ENCODE measurements at regions not wholly inside any gene's neighbourhood (a gene's known extent, or its start where the extent isn't known, plus 50 kb on each side); places are given as distances from the start of the nearest gene placed in this dataset.

DNA sequence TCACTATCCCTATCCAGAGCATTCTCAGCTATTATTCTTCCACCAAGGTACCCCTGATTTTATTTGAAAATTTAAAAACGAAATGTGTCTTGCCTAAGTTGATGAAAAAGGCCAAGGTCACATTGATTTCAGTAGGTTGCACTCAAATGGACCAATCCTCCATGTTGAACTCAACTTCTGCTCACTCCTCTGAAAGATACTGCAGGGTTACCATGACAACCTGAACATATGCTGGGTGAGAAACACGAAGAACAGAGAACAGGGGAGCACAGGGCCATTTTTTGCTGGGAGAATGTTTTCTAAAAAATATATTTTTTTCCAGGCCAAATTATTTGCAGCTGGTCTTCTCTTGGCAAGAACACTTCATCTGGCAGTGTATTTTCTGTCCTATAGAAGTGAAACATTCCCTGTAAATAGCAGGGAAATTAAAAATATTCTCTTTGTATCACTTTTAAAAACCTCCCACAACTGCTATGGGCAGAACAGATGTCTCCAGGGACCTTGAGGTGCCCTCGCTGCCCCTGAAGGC, 215.9 kb downstream of the NXNL2 start:
- no peak for ATAC-seq
- no peaks in the 10 kb centered on the region for H3K36me3 ChIP-seq (replicated peaks in 1 of 2; ENCODE audit: insufficient read depth in 1 of 2, low read depth in 2 of 2)
- no peak for TF ChIP-seq POLR2A (IDR thresholded peaks at IDR 0.05)
- TF ChIP-seq, protein P1, sequence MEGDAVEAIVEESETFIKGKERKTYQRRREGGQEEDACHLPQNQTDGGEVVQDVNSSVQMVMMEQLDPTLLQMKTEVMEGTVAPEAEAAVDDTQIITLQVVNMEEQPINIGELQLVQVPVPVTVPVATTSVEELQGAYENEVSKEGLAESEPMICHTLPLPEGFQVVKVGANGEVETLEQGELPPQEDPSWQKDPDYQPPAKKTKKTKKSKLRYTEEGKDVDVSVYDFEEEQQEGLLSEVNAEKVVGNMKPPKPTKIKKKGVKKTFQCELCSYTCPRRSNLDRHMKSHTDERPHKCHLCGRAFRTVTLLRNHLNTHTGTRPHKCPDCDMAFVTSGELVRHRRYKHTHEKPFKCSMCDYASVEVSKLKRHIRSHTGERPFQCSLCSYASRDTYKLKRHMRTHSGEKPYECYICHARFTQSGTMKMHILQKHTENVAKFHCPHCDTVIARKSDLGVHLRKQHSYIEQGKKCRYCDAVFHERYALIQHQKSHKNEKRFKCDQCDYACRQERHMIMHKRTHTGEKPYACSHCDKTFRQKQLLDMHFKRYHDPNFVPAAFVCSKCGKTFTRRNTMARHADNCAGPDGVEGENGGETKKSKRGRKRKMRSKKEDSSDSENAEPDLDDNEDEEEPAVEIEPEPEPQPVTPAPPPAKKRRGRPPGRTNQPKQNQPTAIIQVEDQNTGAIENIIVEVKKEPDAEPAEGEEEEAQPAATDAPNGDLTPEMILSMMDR (IDR thresholded peaks at IDR 0.05), result no peak
- no peak overlapping the region for H3K4me3 ChIP-seq
- H3K4me1 ChIP-seq, result peaks cover 10% of the 10 kb centered on the region
- DNase-seq, result no peak
- no peaks in the 10 kb centered on the region for H3K27me3 ChIP-seq
- 51 to 66% methylated on average over 2 to 3 of the region's 3 CpGs for whole genome bisulfite sequencing, 2 donors
- no peaks in the 10 kb centered on the region for H3K9me3 ChIP-seq
- H3K27ac ChIP-seq, result no peak overlapping the region
- intact Hi-C loops (cut with DNase I), result no loop called here

DNA sequence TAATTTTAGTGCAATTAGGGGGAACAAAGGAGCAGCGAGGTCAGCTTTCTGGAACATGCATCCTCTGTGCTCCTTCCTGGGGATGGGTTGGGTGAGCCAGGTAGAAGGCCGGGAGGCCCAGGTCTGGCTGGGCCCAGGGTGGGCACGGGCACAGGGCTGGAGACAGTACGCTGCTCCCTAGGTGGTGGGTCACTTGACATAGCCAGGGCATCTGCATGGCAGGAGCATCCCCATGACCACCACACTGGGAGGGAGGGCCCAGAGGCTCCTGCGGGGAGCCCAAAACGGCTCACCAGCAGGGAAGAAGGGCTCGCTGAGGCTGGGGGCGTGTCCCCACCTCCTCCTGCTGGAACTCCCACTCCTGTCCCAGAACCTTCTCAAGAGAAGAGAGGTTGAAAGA, 216.8 kb downstream of the NXNL2 start:
- Histone ChIP-seq H3K9me3 (no peaks in the 10 kb centered on the region), H3K27me3 (no peaks in the 10 kb centered on the region), H3K4me1 (peaks cover 10% of the 10 kb centered on the region), H3K27ac (no peak overlapping the region), H3K36me3 (replicated peaks in 1 of 2; ENCODE audit: insufficient read depth in 1 of 2, low read depth in 2 of 2) (no peaks in the 10 kb centered on the region), H3K4me3 (no peak overlapping the region)
- DNase-seq (no peak), ATAC-seq (no peak)
- no peak for TF ChIP-seq POLR2A (IDR thresholded peaks at IDR 0.05)
- 76 to 92% methylated on average over 4 to 8 of the region's 8 CpGs for WGBS, 2 donors
- intact Hi-C loops (cut with DNase I), result no loop called here

DNA sequence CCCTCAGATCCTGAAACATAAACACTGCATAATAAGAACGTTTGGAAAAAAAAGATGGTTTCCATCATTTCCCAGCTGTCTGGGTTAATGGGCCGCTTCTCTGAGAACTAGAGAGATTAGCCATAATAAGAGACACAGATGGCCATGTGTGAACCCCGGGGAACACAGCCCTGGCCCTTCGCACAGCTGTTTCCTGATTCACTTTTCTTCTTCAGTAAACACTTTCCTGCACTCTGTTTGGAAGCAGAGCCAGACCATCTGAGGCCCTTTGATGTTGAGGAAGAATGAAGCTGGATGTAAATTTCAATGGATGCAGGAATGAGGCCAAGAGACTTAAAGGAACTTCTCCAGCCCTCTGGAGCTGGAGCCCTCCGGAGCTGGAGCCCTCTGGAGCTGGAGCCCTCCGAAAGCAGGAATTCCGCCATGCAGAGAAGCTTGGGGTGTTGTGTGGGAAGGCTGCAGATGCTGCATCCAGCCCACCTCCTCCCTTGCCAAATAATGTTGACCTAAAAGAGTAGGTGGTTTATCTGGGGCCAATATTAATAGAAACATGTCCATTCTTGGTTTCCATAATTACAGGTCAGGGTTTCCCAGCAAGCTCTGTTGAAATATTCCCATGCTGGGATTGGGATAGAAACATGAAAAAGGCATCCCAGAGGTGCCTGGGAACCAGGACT, 218.9 kb downstream of the NXNL2 start:
- ATAC-seq, result no peak
- H3K36me3 ChIP-seq (replicated peaks in 1 of 2; ENCODE audit: insufficient read depth in 1 of 2, low read depth in 2 of 2), result no peaks in the 10 kb centered on the region
- no peaks in the 10 kb centered on the region for H3K9me3 ChIP-seq
- WGBS, 2 donors, result 32 to 47% methylated on average over 7 of the region's 7 CpGs
- intact Hi-C loops (cut with DNase I), result no loop called here
- H3K27ac ChIP-seq, result no peak overlapping the region
- no peaks in the 10 kb centered on the region for H3K27me3 ChIP-seq
- TF ChIP-seq POLR2A (IDR thresholded peaks at IDR 0.05), result no peak
- TF ChIP-seq, protein P1 (IDR thresholded peaks at IDR 0.05), result no peak
- peaks cover 10% of the 10 kb centered on the region for H3K4me1 ChIP-seq
- no peak overlapping the region for H3K4me3 ChIP-seq
- DNase-seq, result no peak

DNA sequence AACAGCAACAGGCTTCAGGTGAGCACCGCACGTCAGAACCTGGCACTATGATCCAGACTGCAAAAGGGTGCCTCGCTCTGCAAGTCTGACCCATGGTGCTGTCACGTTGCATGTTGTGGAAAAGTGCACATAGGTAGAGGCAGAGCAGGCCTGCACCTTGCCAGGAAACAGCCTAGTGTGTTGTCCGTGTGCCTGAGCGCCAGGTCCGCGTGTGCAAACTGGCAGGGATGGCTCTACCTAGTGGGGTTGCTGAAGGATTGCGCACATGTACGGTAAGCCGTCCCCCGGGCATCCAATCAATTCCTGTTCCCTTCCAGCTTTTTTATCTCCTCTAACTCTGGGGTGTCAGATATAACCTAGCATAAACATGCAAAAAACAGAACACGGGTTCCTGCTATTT, 219.5 kb downstream of the NXNL2 start:
- H3K4me1 ChIP-seq, result peaks cover 10% of the 10 kb centered on the region
- no peak overlapping the region for H3K27ac ChIP-seq
- H3K27me3 ChIP-seq, result no peaks in the 10 kb centered on the region
- ATAC-seq, result no peak
- H3K36me3 ChIP-seq (replicated peaks in 1 of 2; ENCODE audit: insufficient read depth in 1 of 2, low read depth in 2 of 2), result no peaks in the 10 kb centered on the region
- no peaks in the 10 kb centered on the region for H3K9me3 ChIP-seq
- TF ChIP-seq, protein P1 (IDR thresholded peaks at IDR 0.05), result no peak
- TF ChIP-seq POLR2A (IDR thresholded peaks at IDR 0.05), result no peak
- 87 to 88% methylated on average over 13 of the region's 13 CpGs for WGBS, 2 donors
- intact Hi-C loops (cut with DNase I), result no loop called here
- no peak overlapping the region for H3K4me3 ChIP-seq
- no peak for DNase-seq

DNA sequence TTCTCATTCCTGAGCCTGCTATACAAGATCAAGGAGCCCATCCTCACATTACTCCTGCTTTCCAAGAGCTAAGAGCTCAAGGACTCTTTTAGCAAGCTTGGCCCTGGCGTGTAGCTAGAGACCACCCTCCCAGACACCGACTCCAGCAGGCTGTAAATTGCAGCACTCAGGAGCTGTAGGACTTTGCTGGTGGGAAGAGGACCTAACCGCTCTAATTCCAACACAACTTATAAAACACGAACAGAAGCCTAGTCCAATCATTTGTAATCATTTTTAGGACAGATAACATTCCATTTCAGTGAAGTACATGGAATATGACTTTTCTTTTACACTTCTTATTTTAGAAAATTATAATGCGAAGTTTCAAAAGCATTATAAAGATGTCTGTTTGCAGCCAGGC, 219.9 kb downstream of the NXNL2 start:
- no peak for DNase-seq
- 69 to 83% methylated on average over 5 of the region's 5 CpGs for WGBS, 2 donors
- no peaks in the 10 kb centered on the region for H3K36me3 ChIP-seq (replicated peaks in 1 of 2; ENCODE audit: insufficient read depth in 1 of 2, low read depth in 2 of 2)
- H3K9me3 ChIP-seq, result no peaks in the 10 kb centered on the region
- no peak for TF ChIP-seq POLR2A (IDR thresholded peaks at IDR 0.05)
- TF ChIP-seq, protein P1 (IDR thresholded peaks at IDR 0.05), result no peak
- H3K27me3 ChIP-seq, result no peaks in the 10 kb centered on the region
- no peak for ATAC-seq
- H3K4me1 ChIP-seq, result peaks cover 10% of the 10 kb centered on the region
- H3K27ac ChIP-seq, result no peak overlapping the region
- H3K4me3 ChIP-seq, result no peak overlapping the region
- intact Hi-C loops (cut with DNase I), result no loop called here

Data from body of pancreas (tissue), 4 donors.